Psoas muscle (tissue), 7 donors: ENCODE measurements at regions not wholly inside any gene's neighbourhood (a gene's known extent, or its start where the extent isn't known, plus 50 kb on each side); places are given as distances from the start of the nearest gene placed in this dataset.

Source experiments
- ATAC-seq, 4 donors: fragments of 200-7000 bp; cut with Tn5 transposase; one replicate each; pipeline ENCODE4 v1.9.1; 2020; ENCODE audit warnings: moderate library complexity in 3 of 4, mild to moderate bottlenecking in 2 of 4
- DNase-seq, 2 donors: peaks; one replicate each; pipeline ENCODE4 v3.0.0-alpha.2; 2020
- H3K27ac ChIP-seq: fragments of 200-600 bp; one replicate; pipeline ENCODE4 v1.8.0; 2022
- H3K27me3 ChIP-seq, 3 donors: fragments of 200-600 bp in 1 of 3; one replicate each; pipeline versions ENCODE4 v1.6.1 to v1.8.0; 2013 to 2022; ENCODE audit warnings: low read length in 2 of 3, mild to moderate bottlenecking in 2 of 3, moderate library complexity in 1 of 3; ENCODE audit not compliant: insufficient read depth in 3 of 3
- H3K36me3 ChIP-seq, 2 donors: fragments of 200-600 bp in 1 of 2; one replicate each; pipeline versions ENCODE4 v1.6.1 to v1.8.0; 2013 to 2022; ENCODE audit warnings: low read depth in 1 of 2, mild to moderate bottlenecking in 1 of 2, moderate library complexity in 1 of 2; ENCODE audit not compliant: insufficient read depth in 1 of 2
- H3K4me1 ChIP-seq: fragments of 200-600 bp; one replicate; pipeline ENCODE4 v1.8.0; 2022
- H3K4me3 ChIP-seq: fragments of 200-600 bp; one replicate; pipeline ENCODE4 v1.8.0; 2022; ENCODE audit warnings: mild to moderate bottlenecking
- H3K9me3 ChIP-seq: fragments of 200-600 bp; one replicate; pipeline ENCODE4 v1.8.0; 2022
- WGBS, 3 donors: extraction: QIAGEN DNeasy Blood & Tissue Kit; methylation state at CpG; one replicate each; pipeline versions ENCODE4 v1.1.6 to v1.1.7; 2013; 5-methylcytosine and 5-hydroxymethylcytosine counted together
- intact Hi-C, 2 donors: fragments of 100-400 bp; cut with DNase I; formaldehyde crosslinking; loops; one replicate each; pipeline versions ENCODE4 v1.11.0 to v1.14.2; 2022
- TF ChIP-seq, protein P1 (sequence below): fragments of 200-600 bp; IDR thresholded peaks from one replicate; pipeline ENCODE4 v1.8.0; 2022; ENCODE audit warnings: antibody characterized with exemption
- donor health status: healthy with polysubstance abuse.
- donor health status: DM: no; HTN: no; CAD: no; lungs with moderate emphysema.
- donor health status: Bipolar disorder and iron deficiency.
- donor health status: healthy.
- donor health status: DM: yes; HTN: yes; CAD: no.
- donor health status: DM: no; HTN: no; CAD: no.
- donor health status: DM: yes; HTN: yes; CAD: no.

DNA sequence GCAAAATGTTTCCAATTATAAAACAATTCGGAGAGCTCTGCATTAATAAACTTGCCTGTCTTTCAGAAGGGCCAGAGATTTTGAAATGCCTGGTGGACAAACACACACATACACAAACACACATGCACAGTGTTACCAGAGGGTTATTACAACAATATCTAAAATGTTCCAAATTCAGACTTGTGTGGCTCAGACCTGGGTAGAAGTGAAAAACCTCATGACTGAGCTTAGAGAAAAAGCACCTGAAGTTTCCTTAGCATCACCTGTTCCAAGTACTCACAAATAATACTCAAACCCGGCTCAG lies 247.9 kb downstream of the FOXD2 start:
- ATAC-seq (no peak), DNase-seq (no peak)
- no peaks in the 10 kb centered on the region for H3K9me3 ChIP-seq
- WGBS, 3 donors, result 70 to 85% (median 81%) methylated on average over 2 of the region's 2 CpGs
- intact Hi-C loops, result no loop called here
- H3K27ac ChIP-seq, result no peak overlapping the region
- TF ChIP-seq, protein P1, sequence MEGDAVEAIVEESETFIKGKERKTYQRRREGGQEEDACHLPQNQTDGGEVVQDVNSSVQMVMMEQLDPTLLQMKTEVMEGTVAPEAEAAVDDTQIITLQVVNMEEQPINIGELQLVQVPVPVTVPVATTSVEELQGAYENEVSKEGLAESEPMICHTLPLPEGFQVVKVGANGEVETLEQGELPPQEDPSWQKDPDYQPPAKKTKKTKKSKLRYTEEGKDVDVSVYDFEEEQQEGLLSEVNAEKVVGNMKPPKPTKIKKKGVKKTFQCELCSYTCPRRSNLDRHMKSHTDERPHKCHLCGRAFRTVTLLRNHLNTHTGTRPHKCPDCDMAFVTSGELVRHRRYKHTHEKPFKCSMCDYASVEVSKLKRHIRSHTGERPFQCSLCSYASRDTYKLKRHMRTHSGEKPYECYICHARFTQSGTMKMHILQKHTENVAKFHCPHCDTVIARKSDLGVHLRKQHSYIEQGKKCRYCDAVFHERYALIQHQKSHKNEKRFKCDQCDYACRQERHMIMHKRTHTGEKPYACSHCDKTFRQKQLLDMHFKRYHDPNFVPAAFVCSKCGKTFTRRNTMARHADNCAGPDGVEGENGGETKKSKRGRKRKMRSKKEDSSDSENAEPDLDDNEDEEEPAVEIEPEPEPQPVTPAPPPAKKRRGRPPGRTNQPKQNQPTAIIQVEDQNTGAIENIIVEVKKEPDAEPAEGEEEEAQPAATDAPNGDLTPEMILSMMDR, result no peak
- H3K4me1 ChIP-seq, result no peaks in the 10 kb centered on the region
- peaks cover 0 to 19% (median 2%) of the 10 kb centered on the region in 3 donors for H3K27me3 ChIP-seq
- H3K4me3 ChIP-seq, result no peak overlapping the region
- no peaks in the 10 kb centered on the region for H3K36me3 ChIP-seq

GRCh38 chr1:47686731-47687630 lies 249.1 kb downstream of the FOXD2 start:
- 79 to 84% (median 83%) methylated on average over 15 of the region's 15 CpGs for WGBS, 3 donors
- Histone ChIP-seq H3K27ac (no peak overlapping the region), H3K4me1 (no peaks in the 10 kb centered on the region), H3K36me3 (no peaks in the 10 kb centered on the region), H3K4me3 (no peak overlapping the region), H3K9me3 (no peaks in the 10 kb centered on the region), H3K27me3 (peaks cover 0 to 24% (median 2%) of the 10 kb centered on the region in 3 donors)
- intact Hi-C loops, result no loop called here
- ATAC-seq (no peak), DNase-seq (no peak)
- TF ChIP-seq, protein P1, result no peak

- Histone ChIP-seq H3K4me1 (no peaks in the 10 kb centered on the region), H3K9me3 (no peaks in the 10 kb centered on the region), H3K27ac (no peak overlapping the region), H3K36me3 (no peaks in the 10 kb centered on the region), H3K27me3 (peaks cover 0 to 32% (median 2%) of the 10 kb centered on the region in 3 donors), H3K4me3 (no peak overlapping the region)
- DNase-seq, result no peak
- WGBS, 3 donors, result 35 to 39% (median 38%) methylated on average over 24 of the region's 24 CpGs
- no peak for ATAC-seq
- TF ChIP-seq, protein P1, result no peak
- intact Hi-C loops, result no loop called here
Measured at GRCh38 chr1:47687631-47688460, 250.0 kb downstream of the FOXD2 start.

GRCh38 chr1:47688461-47689296 lies 250.8 kb downstream of the FOXD2 start:
- peaks cover 0 to 36% (median 3%) of the 10 kb centered on the region in 3 donors for H3K27me3 ChIP-seq
- 46 to 53% (median 52%) methylated on average over 19 of the region's 19 CpGs for WGBS, 3 donors
- TF ChIP-seq, protein P1, result no peak
- no peaks in the 10 kb centered on the region for H3K9me3 ChIP-seq
- no peaks in the 10 kb centered on the region for H3K36me3 ChIP-seq
- no peak for DNase-seq
- H3K27ac ChIP-seq, result no peak overlapping the region
- H3K4me1 ChIP-seq, result no peaks in the 10 kb centered on the region
- no peak overlapping the region for H3K4me3 ChIP-seq
- ATAC-seq, result no peak
- intact Hi-C loops, result no loop called here
